NCI-H1694 treated with DMSO at 0.1 percent for 48 hours (cell line): ENCODE measurements at regions not wholly inside any gene's neighbourhood (a gene's known extent, or its start where the extent isn't known, plus 50 kb on each side); places are given as distances from the start of the nearest gene placed in this dataset.
"Not testable (repeated sequence)": the region's sequence is repeated elsewhere in the genome, so short reads cannot be mapped to it uniquely, and the experiment has no call there.

ENCODE experiments used
- DNase-seq: peaks from one replicate; lab custom pipeline; 2025; lab: John Stamatoyannopoulos, UW

GRCh38 chr2:156254637-156255067 lies 77.9 kb downstream of the NR4A2 start:
- not testable (repeated sequence) for DNase-seq

GRCh38 chr2:156253765-156254164 lies 78.8 kb downstream of the NR4A2 start:
- no peak for DNase-seq

GRCh38 chr2:156242874-156243273 lies 89.6 kb downstream of the NR4A2 start:
- no peak for DNase-seq

GRCh38 chr2:156237558-156237957 lies 95.0 kb downstream of the NR4A2 start:
- no peak for DNase-seq

- no peak for DNase-seq
These were observed 102.7 kb downstream of the NR4A2 start for GRCh38 chr2:156229724-156230362.

GRCh38 chr2:156223328-156223727 lies 109.2 kb downstream of the NR4A2 start:
- DNase-seq: not testable (repeated sequence)

- DNase-seq: no peak
These were observed 110.8 kb downstream of the NR4A2 start for GRCh38 chr2:156221703-156222102.

GRCh38 chr2:156219491-156220100 lies 112.9 kb downstream of the NR4A2 start:
- DNase-seq: no peak

- no peak for DNase-seq
These were observed 116.9 kb downstream of the NR4A2 start for GRCh38 chr2:156215656-156216055.

- no peak for DNase-seq
These were observed 121.2 kb downstream of the NR4A2 start for GRCh38 chr2:156211318-156211717.

- DNase-seq: no peak
These were observed 126.2 kb downstream of the NR4A2 start for GRCh38 chr2:156206355-156206754.

GRCh38 chr2:156199588-156199987 lies 132.9 kb downstream of the NR4A2 start:
- no peak for DNase-seq

GRCh38 chr2:156196031-156196430 lies 136.5 kb downstream of the NR4A2 start:
- DNase-seq: no peak

- DNase-seq: no peak
These were observed 140.1 kb downstream of the NR4A2 start for GRCh38 chr2:156192468-156192867.

- no peak for DNase-seq
These were observed 141.0 kb downstream of the NR4A2 start for GRCh38 chr2:156191527-156191926.

- no peak for DNase-seq
These were observed 142.0 kb downstream of the NR4A2 start for GRCh38 chr2:156190517-156190916.

GRCh38 chr2:156189584-156189983 lies 142.9 kb downstream of the NR4A2 start:
- no peak for DNase-seq

GRCh38 chr2:156189143-156189542 lies 143.4 kb downstream of the NR4A2 start:
- DNase-seq: no peak

GRCh38 chr2:156182132-156182531 lies 150.4 kb downstream of the NR4A2 start:
- no peak for DNase-seq

- DNase-seq: no peak
These were observed 151.3 kb downstream of the NR4A2 start for GRCh38 chr2:156181208-156181607.

- DNase-seq: no peak
These were observed 154.9 kb downstream of the NR4A2 start for GRCh38 chr2:156177654-156178053.

- DNase-seq: no peak
These were observed 156.6 kb downstream of the NR4A2 start for GRCh38 chr2:156175946-156176345.

GRCh38 chr2:156170929-156171328 lies 161.6 kb downstream of the NR4A2 start:
- no peak for DNase-seq

GRCh38 chr2:156165742-156166141 lies 166.8 kb downstream of the NR4A2 start:
- no peak for DNase-seq
